Activated B cell treated with CpG ODN at 0.5 μM for 24 hours (primary cell): ENCODE measurements at regions not wholly inside any gene's neighbourhood (a gene's known extent, or its start where the extent isn't known, plus 50 kb on each side); places are given as distances from the start of the nearest gene placed in this dataset.

Experiments
- ATAC-seq: fragments of 200-7000 bp; cut with Tn5 transposase; one replicate; pipeline ENCODE4 v1.10.0; 2021; ENCODE audit warnings: low read depth, mild to moderate bottlenecking, moderate library complexity
- CTCF ChIA-PET: fragments of 350-600 bp; sonication (Branson Sonifier 250); formaldehyde crosslinking; loops from one replicate; lab custom pipeline; 2021; ENCODE audit warnings: antibody characterized with exemption; lab: Charles Lee
- POLR2A ChIA-PET: fragments of 350-600 bp; sonication (Branson Sonifier 250); formaldehyde crosslinking; loops from one replicate; lab custom pipeline; 2021; ENCODE audit warnings: antibody characterized with exemption; lab: Charles Lee
- DNase-seq: peaks from one replicate; pipeline ENCODE4 v3.0.0; 2022
- H3K27ac Mint-ChIP-seq: one replicate; pipeline ENCODE4 v1.8.0; 2020; ENCODE audit warnings: mixed read lengths
- H3K27me3 Mint-ChIP-seq: one replicate; pipeline ENCODE4 v1.8.0; 2021; ENCODE audit warnings: mixed read lengths
- H3K36me3 Mint-ChIP-seq: one replicate; pipeline ENCODE4 v1.8.0; 2021; ENCODE audit warnings: low read depth, mixed read lengths
- H3K4me1 Mint-ChIP-seq: one replicate; pipeline ENCODE4 v1.8.0; 2021; ENCODE audit warnings: mixed read lengths
- H3K4me3 Mint-ChIP-seq: one replicate; pipeline ENCODE4 v1.8.0; 2020; ENCODE audit warnings: mild to moderate bottlenecking, mixed read lengths
- H3K9me3 Mint-ChIP-seq: one replicate; pipeline ENCODE4 v1.8.0; 2020; ENCODE audit warnings: mixed read lengths
- intact Hi-C: fragments of 100-400 bp; cut with micrococcal nuclease; formaldehyde crosslinking; loops from one replicate; pipeline ENCODE4 v1.15.1; 2024
- TF ChIP-seq, protein P1 (sequence below): fragments of 200-600 bp; IDR thresholded peaks from one replicate; pipeline ENCODE4 v1.8.0; 2022; ENCODE audit warnings: antibody characterized with exemption, mild to moderate bottlenecking

DNA sequence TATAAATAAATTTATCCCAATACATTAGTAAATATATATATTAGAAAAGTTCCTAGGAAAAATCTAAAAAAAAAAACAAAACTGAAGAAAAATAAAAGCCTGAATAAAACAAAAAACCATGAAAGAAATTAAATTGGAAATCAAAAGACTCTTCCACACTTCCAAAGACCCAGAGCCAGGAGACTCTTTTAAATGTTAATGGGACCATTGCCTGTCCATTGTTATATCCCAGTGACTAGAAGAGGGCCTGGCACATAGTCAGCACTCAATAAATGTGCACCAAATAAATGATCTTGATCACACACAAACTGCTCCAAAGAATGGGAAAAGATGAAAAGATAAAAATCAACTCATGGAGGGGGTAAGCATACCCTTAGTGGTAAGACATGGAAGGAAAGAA, 51.3 kb upstream of the CLDN18 start:
- peaks cover 6% of the 10 kb centered on the region for H3K27me3 Mint-ChIP-seq
- H3K9me3 Mint-ChIP-seq = peaks cover 3% of the 10 kb centered on the region
- no peak for DNase-seq
- H3K27ac Mint-ChIP-seq = no peak overlapping the region
- H3K4me1 Mint-ChIP-seq = no peaks in the 10 kb centered on the region
- intact Hi-C loops = no loop called here
- CTCF ChIA-PET = no interaction called here
- ATAC-seq = no peak
- H3K4me3 Mint-ChIP-seq = no peak overlapping the region
- POLR2A ChIA-PET = no interaction called here
- H3K36me3 Mint-ChIP-seq = no peaks in the 10 kb centered on the region
- TF ChIP-seq, protein P1, sequence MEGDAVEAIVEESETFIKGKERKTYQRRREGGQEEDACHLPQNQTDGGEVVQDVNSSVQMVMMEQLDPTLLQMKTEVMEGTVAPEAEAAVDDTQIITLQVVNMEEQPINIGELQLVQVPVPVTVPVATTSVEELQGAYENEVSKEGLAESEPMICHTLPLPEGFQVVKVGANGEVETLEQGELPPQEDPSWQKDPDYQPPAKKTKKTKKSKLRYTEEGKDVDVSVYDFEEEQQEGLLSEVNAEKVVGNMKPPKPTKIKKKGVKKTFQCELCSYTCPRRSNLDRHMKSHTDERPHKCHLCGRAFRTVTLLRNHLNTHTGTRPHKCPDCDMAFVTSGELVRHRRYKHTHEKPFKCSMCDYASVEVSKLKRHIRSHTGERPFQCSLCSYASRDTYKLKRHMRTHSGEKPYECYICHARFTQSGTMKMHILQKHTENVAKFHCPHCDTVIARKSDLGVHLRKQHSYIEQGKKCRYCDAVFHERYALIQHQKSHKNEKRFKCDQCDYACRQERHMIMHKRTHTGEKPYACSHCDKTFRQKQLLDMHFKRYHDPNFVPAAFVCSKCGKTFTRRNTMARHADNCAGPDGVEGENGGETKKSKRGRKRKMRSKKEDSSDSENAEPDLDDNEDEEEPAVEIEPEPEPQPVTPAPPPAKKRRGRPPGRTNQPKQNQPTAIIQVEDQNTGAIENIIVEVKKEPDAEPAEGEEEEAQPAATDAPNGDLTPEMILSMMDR = no peak
